ENCODE measurements at regions not wholly inside any gene's neighbourhood (a gene's known extent, or its start where the extent isn't known, plus 50 kb on each side); places are given as distances from the start of the nearest gene placed in this dataset.

DNA sequence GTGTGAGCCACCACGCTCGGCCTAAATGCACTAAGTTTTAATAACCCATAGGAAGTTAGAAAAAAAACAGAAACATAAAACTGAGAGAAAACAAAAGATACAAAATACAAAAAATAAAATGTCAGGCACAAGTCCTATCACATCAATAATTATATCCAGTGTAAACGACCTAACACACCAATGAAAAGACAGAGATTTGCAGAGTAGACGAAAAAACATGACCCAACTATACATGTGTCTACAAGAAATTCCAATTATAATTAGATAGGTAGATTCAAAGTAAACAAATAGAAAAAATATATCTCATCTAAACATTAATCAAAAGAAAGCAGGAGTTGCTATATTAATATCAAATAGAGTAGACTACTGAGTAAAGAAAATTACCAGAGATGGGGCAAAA is 69.4 kb upstream of the NUDT4 start:
- no peak for DNase-seq (ENCODE audit: extremely low read depth, low read depth)
- H3K4me3 ChIP-seq (replicated peaks; ENCODE audit: low read depth, low read length) = no peak overlapping the region
- TF ChIP-seq CTCF (IDR thresholded peaks at IDR 0.05; ENCODE audit: low read depth, low read length, missing control alignments) = no peak

DNA sequence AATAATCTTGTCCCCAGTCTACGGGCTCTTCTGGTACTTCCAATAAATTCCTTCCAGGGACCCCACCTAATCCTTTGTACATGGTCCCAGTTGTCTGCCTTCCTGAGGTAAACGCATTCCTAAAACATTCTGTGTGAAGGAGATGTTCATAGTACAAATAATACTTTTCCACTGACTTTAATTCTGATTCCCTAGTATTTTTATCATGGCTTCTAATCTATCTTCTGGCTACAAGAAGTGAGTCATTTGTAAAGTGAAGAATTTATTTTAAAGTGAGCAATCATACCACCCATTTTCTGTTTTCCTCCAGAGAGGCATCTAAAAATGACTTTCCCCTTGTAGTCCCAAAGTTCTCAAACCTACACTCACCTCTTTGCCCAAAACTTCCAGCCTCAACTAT is 65.9 kb upstream of the NUDT4 start:
- no peak for TF ChIP-seq CTCF (IDR thresholded peaks at IDR 0.05; ENCODE audit: low read depth, low read length, missing control alignments)
- DNase-seq (ENCODE audit: extremely low read depth, low read depth) = no peak
- no peak overlapping the region for H3K4me3 ChIP-seq (replicated peaks; ENCODE audit: low read depth, low read length)

- TF ChIP-seq CTCF (IDR thresholded peaks at IDR 0.05; ENCODE audit: low read depth, low read length, missing control alignments) = no peak
- no peak for DNase-seq (ENCODE audit: extremely low read depth, low read depth)
- no peak overlapping the region for H3K4me3 ChIP-seq (replicated peaks; ENCODE audit: low read depth, low read length)
Observed at GRCh38 chr12:93314177-93314497, 63.6 kb upstream of the NUDT4 start.

- DNase-seq (ENCODE audit: extremely low read depth, low read depth) = no peak
- no peak overlapping the region for H3K4me3 ChIP-seq (replicated peaks; ENCODE audit: low read depth, low read length)
- TF ChIP-seq CTCF (IDR thresholded peaks at IDR 0.05; ENCODE audit: low read depth, low read length, missing control alignments) = no peak
Observed at GRCh38 chr12:93315385-93315906, 62.3 kb upstream of the NUDT4 start.

GRCh38 chr12:93315907-93316622 is 61.7 kb upstream of the NUDT4 start:
- no peak for DNase-seq (ENCODE audit: extremely low read depth, low read depth)
- TF ChIP-seq CTCF (IDR thresholded peaks at IDR 0.05; ENCODE audit: low read depth, low read length, missing control alignments) = no peak
- no peak overlapping the region for H3K4me3 ChIP-seq (replicated peaks; ENCODE audit: low read depth, low read length)

DNA sequence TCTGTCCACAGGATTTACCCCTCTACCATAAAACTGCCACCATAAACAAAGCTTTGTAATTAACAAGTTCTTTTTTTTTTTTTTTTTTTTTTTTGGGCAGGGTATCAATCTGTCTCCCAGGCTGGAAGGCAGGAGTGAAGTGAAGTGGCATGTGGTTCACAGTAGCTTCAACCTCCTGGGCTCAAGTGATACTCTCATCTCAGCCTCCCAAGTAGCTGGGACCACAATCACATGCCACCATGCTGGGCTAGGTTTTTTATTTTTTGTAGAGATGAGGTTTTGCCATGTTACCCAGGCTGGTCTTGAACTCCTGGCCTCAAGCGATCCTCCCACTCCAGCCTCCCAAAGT is 61.1 kb upstream of the NUDT4 start:
- no peak overlapping the region for H3K4me3 ChIP-seq (replicated peaks; ENCODE audit: low read depth, low read length)
- no peak for TF ChIP-seq CTCF (IDR thresholded peaks at IDR 0.05; ENCODE audit: low read depth, low read length, missing control alignments)
- no peak for DNase-seq (ENCODE audit: extremely low read depth, low read depth)

- H3K4me3 ChIP-seq (replicated peaks; ENCODE audit: low read depth, low read length) = no peak overlapping the region
- no peak for DNase-seq (ENCODE audit: extremely low read depth, low read depth)
- TF ChIP-seq CTCF (IDR thresholded peaks at IDR 0.05; ENCODE audit: low read depth, low read length, missing control alignments) = no peak
Observed at GRCh38 chr12:93317227-93317626, 60.5 kb upstream of the NUDT4 start.

All from HFF-Myc (cell line).